Esophagus squamous epithelium (tissue), 5 donors: ENCODE measurements at regions not wholly inside any gene's neighbourhood (a gene's known extent, or its start where the extent isn't known, plus 50 kb on each side); places are given as distances from the start of the nearest gene placed in this dataset.
"Not testable (repeated sequence)": the region's sequence is repeated elsewhere in the genome, so short reads cannot be mapped to it uniquely, and the experiment has no call there.

ENCODE experiments used
- DNase-seq: peaks from one replicate; lab custom pipeline; 2025; lab: John Stamatoyannopoulos, UW
- H3K27ac ChIP-seq, 4 donors: fragments of 200-600 bp; sonication (generic); one replicate each; pipeline ENCODE4 v1.5.1; 2016 to 2019; ENCODE audit warnings: mild to moderate bottlenecking in 1 of 4
- H3K27me3 ChIP-seq, 4 donors: fragments of 200-600 bp; sonication (generic); 1 replicate in 3 of 4; 2 replicates in 1 of 4; pipeline versions ENCODE4 v1.5.1 to v1.6.0; 2017 to 2021; ENCODE audit warnings: antibody characterized with exemption in 1 of 4
- H3K36me3 ChIP-seq, 3 donors: fragments of 200-600 bp; sonication (generic); one replicate each; pipeline ENCODE4 v1.5.1; 2016 to 2019
- H3K4me1 ChIP-seq, 3 donors: fragments of 200-600 bp; sonication (generic); one replicate each; pipeline ENCODE4 v1.5.1; 2017 to 2019
- H3K4me3 ChIP-seq, 4 donors: fragments of 200-600 bp; sonication (generic); 1 replicate in 3 of 4; 2 replicates in 1 of 4; pipeline ENCODE4 v1.5.1; 2016 to 2019; ENCODE audit warnings: mild to moderate bottlenecking in 2 of 4, moderate library complexity in 1 of 4
- H3K9me3 ChIP-seq, 3 donors: fragments of 200-600 bp; sonication (generic); one replicate each; pipeline ENCODE4 v1.5.1; 2016 to 2019
- CTCF ChIP-seq, 6 experiments: fragments of 450-650 bp in 4 of 6; fragments of 200-600 bp in 2 of 6; sonication (generic) in 2 of 6; IDR thresholded peaks; one replicate each; pipeline ENCODE4 v1.5.1; 2016 to 2019; ENCODE audit warnings: antibody characterized with exemption in 6 of 6, mild to moderate bottlenecking in 4 of 6, moderate library complexity in 4 of 6
- POLR2A ChIP-seq, 4 donors: fragments of 450-650 bp; IDR thresholded peaks; one replicate each; pipeline ENCODE4 v1.6.1; 2017; ENCODE audit warnings: antibody characterized with exemption in 4 of 4, mild to moderate bottlenecking in 4 of 4, moderate library complexity in 3 of 4
- WGBS, 2 donors: methylation state at CpG; one replicate each; pipeline ENCODE4 v1.1.5; 2018; 5-methylcytosine and 5-hydroxymethylcytosine counted together
- intact Hi-C: fragments of 100-400 bp; cut with DNase I; formaldehyde crosslinking; loops from one replicate; pipeline ENCODE4 v1.15.0; 2022
- donor health status: DM: yes; HTN: yes; CAD: no.

GRCh38 chr12:94832105-94832504 is 171.4 kb downstream of the NDUFA12 start:
- Histone ChIP-seq H3K9me3 (no peaks in the 10 kb centered on the region), H3K27ac (no peak overlapping the region), H3K27me3 (no peaks in the 10 kb centered on the region), H3K36me3 (no peaks in the 10 kb centered on the region), H3K4me1 (peaks cover 0 to 25% (median 12%) of the 10 kb centered on the region in 3 donors), H3K4me3 (no peak overlapping the region)
- 75 to 79% methylated on average over 3 of the region's 3 CpGs for WGBS, 2 donors
- DNase-seq: no peak
- TF ChIP-seq POLR2A (IDR thresholded peaks at IDR 0.05) (no peak), CTCF (IDR thresholded peaks at IDR 0.05) (no peak)
- intact Hi-C loops: no loop called here

GRCh38 chr12:94831081-94831751 is 172.3 kb downstream of the NDUFA12 start:
- TF ChIP-seq POLR2A (IDR thresholded peaks at IDR 0.05): no peak
- TF ChIP-seq CTCF (IDR thresholded peaks at IDR 0.05): no peak

GRCh38 chr12:94829552-94829951 is 173.9 kb downstream of the NDUFA12 start:
- no peaks in the 10 kb centered on the region for H3K9me3 ChIP-seq
- intact Hi-C loops: no loop called here
- DNase-seq: no peak
- H3K27ac ChIP-seq: no peak overlapping the region
- no peaks in the 10 kb centered on the region for H3K36me3 ChIP-seq
- H3K27me3 ChIP-seq: no peaks in the 10 kb centered on the region
- H3K4me3 ChIP-seq: no peak overlapping the region
- 70 to 73% methylated on average over 1 of the region's 1 CpG for WGBS, 2 donors
- H3K4me1 ChIP-seq: peaks cover 0 to 25% (median 9%) of the 10 kb centered on the region in 3 donors
- TF ChIP-seq CTCF (IDR thresholded peaks at IDR 0.05) (no peak), POLR2A (IDR thresholded peaks at IDR 0.05) (no peak)

More at GRCh38 chr12:94831081-94831751, 172.3 kb downstream of the NDUFA12 start:
- DNase-seq: peak; percentile 22
- H3K27ac ChIP-seq: no peak overlapping the region
- H3K36me3 ChIP-seq: no peaks in the 10 kb centered on the region
- H3K4me1 ChIP-seq: peaks cover 0 to 25% (median 9%) of the 10 kb centered on the region in 3 donors
- WGBS, 2 donors: 62 to 73% methylated on average over 7 of the region's 9 CpGs
- no peaks in the 10 kb centered on the region for H3K9me3 ChIP-seq
- no peak overlapping the region for H3K4me3 ChIP-seq
- intact Hi-C loops: no loop called here
- H3K27me3 ChIP-seq: no peaks in the 10 kb centered on the region

GRCh38 chr12:94819011-94819410 is 168.7 kb upstream of the TMCC3 start:
- intact Hi-C loops: no loop called here
- H3K9me3 ChIP-seq: peaks cover 0 to 2% (median 0%) of the 10 kb centered on the region in 3 donors
- no peaks in the 10 kb centered on the region for H3K36me3 ChIP-seq
- no peaks in the 10 kb centered on the region for H3K4me1 ChIP-seq
- H3K27me3 ChIP-seq: no peaks in the 10 kb centered on the region
- no peak overlapping the region for H3K4me3 ChIP-seq
- no peak overlapping the region for H3K27ac ChIP-seq
- no peak for TF ChIP-seq POLR2A (IDR thresholded peaks at IDR 0.05)
- TF ChIP-seq CTCF (IDR thresholded peaks at IDR 0.05): no peak
- no peak for DNase-seq
- WGBS, 2 donors: 65 to 76% methylated on average over 5 of the region's 5 CpGs

GRCh38 chr12:94817695-94818075 is 167.3 kb upstream of the TMCC3 start:
- WGBS, 2 donors: 79 to 81% methylated on average over 1 of the region's 1 CpG
- no peak for DNase-seq
- TF ChIP-seq CTCF (IDR thresholded peaks at IDR 0.05): no peak
- no peak for TF ChIP-seq POLR2A (IDR thresholded peaks at IDR 0.05)
- peaks cover 0 to 15% (median 7%) of the 10 kb centered on the region in 3 donors for H3K9me3 ChIP-seq
- H3K27me3 ChIP-seq: no peaks in the 10 kb centered on the region
- intact Hi-C loops: no loop called here
- H3K4me1 ChIP-seq: no peaks in the 10 kb centered on the region
- H3K36me3 ChIP-seq: no peaks in the 10 kb centered on the region
- no peak overlapping the region for H3K27ac ChIP-seq
- H3K4me3 ChIP-seq: no peak overlapping the region

GRCh38 chr12:94817201-94817600 is 166.8 kb upstream of the TMCC3 start:
- H3K4me3 ChIP-seq, H3K27ac ChIP-seq, intact Hi-C loops, DNase-seq, H3K36me3 ChIP-seq, H3K4me1 ChIP-seq, H3K27me3 ChIP-seq: not testable (repeated sequence)
- peaks cover 0 to 20% (median 8%) of the 10 kb centered on the region in 3 donors for H3K9me3 ChIP-seq
- WGBS, 2 donors: 84 to 88% methylated on average over 14 to 15 of the region's 15 CpGs

GRCh38 chr12:94816746-94817145 is 166.4 kb upstream of the TMCC3 start:
- intact Hi-C loops, H3K4me1 ChIP-seq, H3K4me3 ChIP-seq, H3K36me3 ChIP-seq, DNase-seq, H3K27ac ChIP-seq, H3K27me3 ChIP-seq: not testable (repeated sequence)
- H3K9me3 ChIP-seq: peaks cover 0 to 22% (median 8%) of the 10 kb centered on the region in 3 donors
- 52 to 61% methylated on average over 3 to 5 of the region's 5 CpGs for WGBS, 2 donors
